ENCODE measurements at regions not wholly inside any gene's neighbourhood (a gene's known extent, or its start where the extent isn't known, plus 50 kb on each side); places are given as distances from the start of the nearest gene placed in this dataset.

DNA sequence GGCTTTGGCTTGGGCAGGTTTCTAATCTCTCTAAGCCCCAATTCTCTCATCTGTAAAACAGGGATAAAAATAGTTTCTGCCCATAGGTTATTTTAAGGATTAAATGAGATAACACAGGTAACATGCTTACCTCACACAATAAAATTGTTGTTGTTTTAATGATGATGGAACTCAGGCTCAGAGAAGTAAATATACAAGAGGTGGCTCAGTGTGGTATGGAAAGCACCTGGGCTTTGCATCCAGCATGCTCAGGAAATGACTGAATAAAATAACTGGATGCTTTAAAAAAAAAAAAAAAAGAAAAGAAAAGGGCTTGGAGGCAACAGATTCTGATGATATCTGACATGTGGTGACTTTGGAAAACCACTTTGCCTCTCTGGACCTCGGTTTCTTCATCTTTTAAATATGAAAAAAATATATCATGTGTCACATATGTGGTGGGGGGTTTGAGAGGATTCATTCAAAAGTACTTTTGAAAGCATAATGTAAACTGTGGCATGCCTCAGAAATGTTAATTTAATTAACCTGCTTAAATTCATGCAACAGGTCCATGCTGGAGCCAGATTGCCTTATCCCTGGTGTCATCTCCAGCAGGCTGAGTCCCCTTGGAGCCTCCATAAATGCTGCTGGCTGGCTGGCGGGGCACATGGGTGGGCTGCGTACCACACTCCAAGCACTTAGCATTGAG, 112.8 kb upstream of the CDC42EP3 start:
- TF ChIP-seq CTCF (IDR thresholded peaks at IDR 0.05) (no peak), POLR2AphosphoS5 (IDR thresholded peaks at IDR 0.05; ENCODE audit: insufficient read depth in 1 of 2, low read depth in 1 of 2) (no peak), POLR2A (IDR thresholded peaks at IDR 0.05) (no peak)

Measured in vagina (tissue), 2 donors.